Stimulated activated CD4-positive, alpha-beta T cell treated with anti-CD3 and anti-CD28 coated beads, Interleukin-4, amount 100 ng/mL, for 1 hour (primary cell): ENCODE measurements at regions not wholly inside any gene's neighbourhood (a gene's known extent, or its start where the extent isn't known, plus 50 kb on each side); places are given as distances from the start of the nearest gene placed in this dataset.

Experiments
- DNase-seq: peaks from one replicate; pipeline ENCODE4 v3.0.0-alpha.2; 2020

DNA sequence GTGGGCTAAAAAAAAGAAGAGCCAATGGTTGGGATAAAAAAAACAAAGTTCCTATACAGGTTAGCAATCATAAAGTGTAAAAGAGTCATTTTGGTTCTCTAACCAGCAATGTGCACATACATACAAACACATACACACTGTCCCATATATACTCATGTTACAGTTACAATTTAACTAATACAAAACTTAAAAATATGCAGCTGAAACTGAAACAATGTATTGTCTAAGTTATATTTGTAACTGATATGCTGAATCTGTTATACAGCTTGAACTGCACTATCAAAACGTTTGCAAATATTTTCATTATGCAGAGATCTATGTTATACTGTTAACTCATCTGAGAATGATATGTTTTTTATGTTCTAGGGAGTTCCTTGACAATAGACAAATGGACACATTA is 173.7 kb downstream of the KLF12 start:
- DNase-seq: no peak

DNA sequence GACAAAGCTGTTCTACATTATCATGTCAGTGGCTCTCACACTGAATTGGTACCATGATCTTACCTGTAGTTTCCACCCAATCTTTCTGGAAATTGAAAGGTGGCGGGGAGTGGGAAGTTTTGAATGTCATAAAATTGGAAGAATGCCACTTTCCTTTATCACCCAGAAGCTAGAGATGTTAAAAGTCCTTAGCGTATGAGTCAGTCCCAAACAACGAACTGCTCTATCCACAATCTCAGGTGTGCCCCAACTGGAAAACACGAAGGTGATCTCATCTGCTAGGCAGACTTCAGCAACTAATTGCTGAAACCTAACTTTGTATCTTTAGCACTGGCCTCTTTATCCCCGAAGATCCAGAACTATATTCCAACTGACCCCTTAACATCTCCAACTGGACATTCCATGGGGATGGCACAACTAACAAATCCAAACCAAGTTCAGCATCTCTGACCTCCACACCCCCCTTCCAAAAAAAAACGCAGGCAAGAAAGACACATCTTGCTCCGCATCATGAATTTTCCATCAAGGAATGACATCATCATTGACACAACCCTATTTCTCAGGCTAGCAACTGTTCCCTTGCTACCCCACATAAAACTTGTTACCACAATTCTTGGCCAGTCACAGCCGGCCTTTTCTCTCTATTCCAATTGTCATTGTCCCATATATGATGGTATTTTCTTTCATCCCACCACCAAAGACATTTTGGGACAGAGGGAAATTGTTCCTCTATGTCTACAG is 175.4 kb downstream of the KLF12 start:
- no peak for DNase-seq

DNA sequence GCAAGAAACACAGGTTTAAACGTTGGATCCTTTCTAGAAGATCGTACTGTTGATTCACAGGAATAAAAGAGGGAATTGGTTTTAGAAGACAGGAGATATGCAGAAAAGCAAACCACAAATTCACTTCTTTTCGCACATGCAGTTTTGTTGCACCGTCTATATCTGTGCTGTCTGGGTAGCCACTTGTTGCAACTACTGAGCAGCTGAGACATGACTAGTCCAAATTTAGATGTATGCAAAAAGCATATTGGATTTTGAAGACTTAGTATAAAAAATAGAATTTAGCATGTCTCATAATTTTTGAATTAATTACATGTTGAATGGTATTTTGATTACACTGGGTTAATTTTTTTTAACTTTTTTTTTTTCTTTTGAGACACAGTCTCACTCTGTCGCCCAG is 176.3 kb downstream of the KLF12 start:
- no peak for DNase-seq

DNA sequence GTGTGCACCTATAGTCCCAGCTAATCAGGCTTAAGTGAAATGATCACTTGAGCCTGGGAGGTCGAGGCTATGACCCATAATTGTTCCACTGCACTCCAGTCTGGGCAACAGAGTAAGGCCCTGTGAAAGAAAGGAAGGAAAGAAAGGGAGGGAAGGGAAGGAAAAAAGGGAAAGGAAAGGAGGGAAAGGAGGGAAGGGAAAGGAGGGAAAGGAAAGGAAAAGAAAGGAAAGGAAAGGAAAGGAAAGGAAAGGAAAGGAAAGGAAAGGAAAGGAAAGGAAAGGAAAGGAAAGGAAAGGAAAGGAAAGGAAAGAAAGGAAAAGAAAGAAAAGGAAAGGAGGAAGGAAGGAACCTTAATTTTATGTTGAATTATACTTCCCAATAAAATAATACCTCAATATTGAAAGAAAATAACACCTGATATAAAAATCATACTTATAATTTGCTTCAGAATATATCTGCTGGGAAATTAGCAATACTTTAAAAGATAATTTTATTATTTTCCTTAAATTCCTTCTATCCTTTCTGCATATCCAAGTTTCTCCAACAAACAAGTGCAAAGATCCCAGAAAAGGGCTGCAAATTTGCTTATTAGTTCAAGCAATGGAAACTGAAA is 177.3 kb downstream of the KLF12 start:
- DNase-seq: no peak

DNA sequence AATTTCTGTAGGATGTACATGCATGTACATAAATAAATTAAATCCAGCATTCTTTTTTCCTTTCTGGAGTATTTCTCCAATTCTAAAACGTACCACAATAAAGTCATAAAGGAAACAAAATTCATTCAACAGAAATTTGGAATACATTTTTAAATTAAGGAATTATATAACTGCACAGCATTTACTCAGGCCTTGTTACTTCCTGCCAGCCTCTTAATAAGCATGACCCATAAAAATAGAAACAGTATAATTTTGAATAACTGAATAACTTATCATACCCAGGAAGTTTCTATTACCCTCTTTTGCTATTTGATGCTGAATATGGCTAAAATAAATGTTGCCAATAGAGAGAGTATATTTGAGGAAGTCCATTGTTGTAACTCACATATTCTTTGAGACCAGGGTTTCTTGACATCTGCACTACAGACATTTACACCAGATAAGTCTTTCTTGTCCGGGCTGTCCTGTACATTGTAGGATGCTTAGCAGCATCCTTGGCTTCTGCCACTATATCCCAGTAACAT is 178.2 kb downstream of the KLF12 start:
- no peak for DNase-seq

DNA sequence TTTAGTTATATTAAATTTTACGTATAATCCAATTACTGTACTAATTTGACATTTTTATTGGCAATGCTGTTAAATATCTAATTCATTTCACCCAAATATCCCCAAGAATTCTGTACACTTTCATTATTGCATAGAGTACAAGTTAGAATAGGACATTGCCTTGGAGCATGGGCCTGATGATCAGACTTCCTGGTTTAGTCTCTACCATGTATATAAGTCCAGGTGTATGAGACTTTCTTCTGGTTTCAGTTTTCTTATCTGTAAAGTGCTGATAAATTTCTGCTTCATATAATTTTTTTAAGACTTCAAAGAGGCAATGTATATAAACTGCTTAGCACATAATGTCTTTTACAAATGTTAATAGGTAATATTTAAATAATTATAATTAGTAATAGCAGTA is 179.4 kb downstream of the KLF12 start:
- no peak for DNase-seq

DNA sequence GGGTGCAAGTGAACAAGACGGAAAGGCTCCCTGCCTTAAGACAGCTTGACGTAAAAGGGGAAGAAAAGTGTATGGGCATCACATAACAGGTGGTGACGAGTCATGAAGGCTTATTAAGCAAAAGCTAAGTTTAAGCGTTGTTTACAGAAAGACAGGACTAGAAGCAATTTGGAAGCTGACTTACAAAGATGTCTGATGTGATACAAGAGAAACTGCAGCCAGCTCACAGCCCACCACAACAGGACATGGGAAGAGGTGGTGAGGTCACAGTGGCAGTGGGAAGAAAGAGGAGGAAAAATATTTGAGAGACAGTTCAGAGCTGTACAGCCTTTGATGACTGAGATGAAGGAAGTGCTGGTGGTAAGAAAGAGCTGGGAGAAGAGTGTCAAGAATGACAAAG is 181.6 kb downstream of the KLF12 start:
- DNase-seq: no peak

DNA sequence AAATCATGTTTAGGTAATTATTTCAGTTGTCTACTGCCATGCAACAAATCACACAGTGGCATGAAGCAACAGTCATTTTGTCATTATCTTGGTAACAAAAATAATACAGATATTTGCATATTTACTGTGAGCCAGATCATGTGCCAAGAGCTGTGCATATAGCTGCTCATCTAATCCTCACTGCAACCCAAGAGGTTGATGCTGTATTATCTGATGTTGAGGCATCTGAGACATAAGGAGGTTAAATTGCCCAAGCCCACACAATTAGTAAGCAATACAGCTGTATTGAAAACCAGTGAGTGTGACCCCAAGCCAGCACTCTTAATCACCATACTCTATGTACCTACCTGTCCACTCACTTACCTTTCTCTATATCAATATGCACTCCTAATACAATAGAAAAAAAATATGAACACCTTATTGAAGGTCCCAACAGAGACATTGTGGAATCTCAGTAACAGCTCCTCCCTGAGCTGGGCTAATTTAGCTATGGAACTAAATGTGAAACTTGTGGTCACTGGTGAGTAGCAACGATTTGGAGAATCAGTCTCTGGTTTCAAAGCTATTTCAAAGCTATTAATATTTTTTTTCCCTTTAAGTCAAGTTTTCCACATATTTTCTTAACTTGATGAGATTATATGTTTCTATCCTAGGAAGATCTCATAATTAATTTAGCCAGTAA is 185.2 kb downstream of the KLF12 start:
- DNase-seq: no peak

DNA sequence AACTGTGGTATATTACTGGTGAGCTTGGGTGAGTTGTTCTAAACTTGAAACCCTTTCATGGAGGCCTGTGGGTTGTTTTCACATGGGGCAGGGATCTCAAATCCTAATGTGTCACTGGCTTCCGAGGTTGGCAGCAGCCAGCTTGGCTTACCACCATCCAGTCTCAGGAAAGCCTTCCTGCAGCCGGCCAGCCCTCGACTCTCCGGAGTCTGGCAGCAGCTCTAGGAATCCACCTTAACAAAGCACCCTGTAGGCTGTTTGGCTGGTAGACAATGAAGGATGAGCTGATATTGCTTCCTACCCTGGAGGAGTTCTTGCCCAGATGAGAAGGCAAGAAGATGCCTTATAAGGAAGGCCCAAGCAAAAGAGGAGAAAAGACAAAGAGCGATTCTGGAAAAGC is 188.3 kb downstream of the KLF12 start:
- DNase-seq: no peak

DNA sequence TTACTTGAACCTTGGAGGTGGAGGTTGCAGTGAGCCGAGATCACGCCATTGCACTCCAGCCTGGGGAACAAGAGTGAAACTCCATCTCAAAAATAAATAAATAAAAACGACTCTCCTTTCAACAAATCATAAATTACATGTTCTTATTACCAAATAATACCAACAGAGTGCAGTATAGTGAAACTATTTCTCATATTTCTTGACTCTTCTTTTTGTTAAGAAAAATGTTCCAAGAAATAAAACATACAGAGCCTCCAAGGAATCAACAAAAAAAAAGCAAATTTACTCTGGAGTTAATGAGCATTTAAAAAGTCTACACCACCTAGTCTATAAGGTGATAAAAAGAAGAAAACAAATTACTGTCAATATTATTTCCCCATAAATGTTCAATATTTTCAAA is 188.8 kb downstream of the KLF12 start:
- DNase-seq: no peak

DNA sequence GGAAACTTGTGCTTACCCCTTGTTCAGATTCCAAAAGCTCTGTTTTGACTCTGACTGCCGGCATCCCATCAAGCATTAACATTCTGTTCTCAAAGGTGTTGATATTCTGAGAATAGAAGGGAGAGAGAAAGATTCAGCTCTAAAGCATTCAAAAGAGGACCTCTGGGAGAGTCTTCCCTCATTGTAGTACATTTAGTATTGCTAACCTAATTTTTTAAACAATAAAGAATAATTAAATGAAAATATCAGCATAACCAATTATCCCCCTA is 190.3 kb downstream of the KLF12 start:
- DNase-seq: no peak

DNA sequence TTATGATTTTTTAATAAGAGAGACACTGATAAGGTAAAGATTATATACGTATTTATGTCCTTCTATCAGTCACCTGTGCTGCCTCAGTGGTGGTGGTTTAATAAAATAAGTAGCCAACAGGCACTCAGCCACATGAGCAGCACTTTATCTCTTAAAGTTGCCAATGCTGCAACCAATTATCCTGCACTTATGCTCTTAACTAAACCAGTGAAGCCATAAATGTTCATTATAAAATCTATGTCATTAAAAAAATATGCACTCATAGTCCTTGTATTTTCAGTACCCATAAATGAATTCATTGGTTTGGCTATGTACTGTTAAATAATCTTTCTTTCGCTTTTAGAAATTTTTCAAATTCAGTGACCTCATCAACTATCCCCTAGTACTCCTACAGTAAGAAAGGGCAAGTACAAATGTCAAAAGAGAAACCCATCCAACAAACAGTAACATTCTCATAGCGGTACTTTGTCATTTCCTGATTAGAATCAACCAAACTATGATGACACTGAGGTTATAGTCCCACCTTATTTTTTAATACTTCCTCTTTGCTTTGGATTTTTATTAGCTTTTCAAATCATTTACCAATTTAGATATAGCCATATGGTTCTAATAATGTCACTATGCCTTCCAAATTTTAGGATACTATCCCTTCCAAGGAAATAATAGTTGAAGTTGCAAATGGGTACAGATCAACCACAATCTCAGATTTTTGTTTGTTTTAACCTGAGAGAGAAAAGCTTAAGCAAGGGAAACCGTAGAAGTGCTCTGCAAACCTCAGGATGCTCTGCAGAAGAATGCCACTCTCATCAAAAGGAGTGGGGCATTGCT is 190.9 kb downstream of the KLF12 start:
- DNase-seq: no peak

DNA sequence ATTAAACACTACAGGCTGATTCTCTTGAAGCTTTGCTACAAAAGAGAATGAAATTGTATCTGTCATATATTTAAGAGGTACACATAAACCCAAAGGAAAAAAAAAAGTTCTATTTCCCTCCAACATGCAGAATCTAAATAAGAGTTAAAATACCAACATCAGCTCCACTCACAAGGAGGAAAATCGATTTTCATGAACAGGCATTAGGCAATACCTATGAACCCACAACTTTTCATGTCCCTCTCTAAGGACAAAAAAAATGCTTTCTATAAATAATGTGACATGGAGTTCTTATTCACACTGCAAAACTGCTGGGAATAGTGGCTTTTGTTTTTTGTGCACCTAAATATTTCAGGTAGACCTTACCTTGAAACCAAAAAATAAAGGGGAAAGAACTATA is 192.5 kb downstream of the KLF12 start:
- DNase-seq: no peak

DNA sequence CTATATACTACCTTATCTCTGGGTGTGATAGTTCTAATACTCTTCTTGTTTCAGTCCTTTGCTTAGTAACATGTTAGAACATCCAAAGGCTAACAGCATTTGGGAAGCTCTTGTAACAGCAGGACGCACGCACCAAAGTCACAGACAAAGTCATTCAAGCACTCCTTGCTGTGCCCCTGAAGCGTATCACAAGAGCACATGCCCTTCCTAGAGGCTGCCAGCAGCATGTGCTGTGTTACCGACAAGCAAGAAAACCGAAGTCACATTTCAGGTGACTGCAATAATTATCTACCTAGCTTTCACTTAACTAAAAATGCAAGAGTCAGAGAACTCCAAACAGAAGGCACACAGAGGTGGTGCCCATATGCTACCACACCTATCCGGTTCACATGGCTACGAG is 194.1 kb downstream of the KLF12 start:
- no peak for DNase-seq

DNA sequence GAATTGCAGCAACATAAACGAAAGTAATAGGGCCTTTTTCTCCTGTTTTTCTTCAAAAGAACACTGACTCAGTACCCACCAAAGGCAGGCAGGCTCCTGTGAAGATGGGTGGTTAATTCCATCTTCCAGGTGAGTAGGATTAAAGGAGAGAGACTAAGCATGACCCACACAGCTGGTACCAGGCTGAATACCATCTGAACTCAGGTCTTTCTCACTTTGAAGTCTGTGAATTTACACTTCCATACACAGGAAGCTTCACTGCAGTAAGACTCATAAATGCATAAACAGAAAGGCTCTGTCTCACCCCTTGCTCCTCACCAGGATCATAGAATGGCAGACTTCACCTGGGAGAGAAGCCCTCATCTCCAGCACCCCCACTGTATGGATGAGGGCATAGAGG is 194.6 kb downstream of the KLF12 start:
- DNase-seq: no peak

DNA sequence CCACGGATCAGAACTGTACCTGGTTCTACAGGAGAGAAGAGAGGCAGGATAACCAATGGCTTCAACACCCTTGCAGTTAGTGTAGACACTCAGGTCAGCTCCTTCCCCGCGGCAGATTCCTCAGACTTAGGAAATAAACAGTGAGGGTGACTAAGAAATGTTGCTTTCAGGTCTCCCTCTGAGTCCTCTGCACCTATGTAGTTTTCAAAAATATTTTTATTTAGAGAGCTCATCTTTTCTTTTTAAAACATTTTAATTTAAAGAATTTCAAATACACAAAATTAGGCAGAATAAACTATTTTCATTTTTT is 195.2 kb downstream of the KLF12 start:
- DNase-seq: no peak

DNA sequence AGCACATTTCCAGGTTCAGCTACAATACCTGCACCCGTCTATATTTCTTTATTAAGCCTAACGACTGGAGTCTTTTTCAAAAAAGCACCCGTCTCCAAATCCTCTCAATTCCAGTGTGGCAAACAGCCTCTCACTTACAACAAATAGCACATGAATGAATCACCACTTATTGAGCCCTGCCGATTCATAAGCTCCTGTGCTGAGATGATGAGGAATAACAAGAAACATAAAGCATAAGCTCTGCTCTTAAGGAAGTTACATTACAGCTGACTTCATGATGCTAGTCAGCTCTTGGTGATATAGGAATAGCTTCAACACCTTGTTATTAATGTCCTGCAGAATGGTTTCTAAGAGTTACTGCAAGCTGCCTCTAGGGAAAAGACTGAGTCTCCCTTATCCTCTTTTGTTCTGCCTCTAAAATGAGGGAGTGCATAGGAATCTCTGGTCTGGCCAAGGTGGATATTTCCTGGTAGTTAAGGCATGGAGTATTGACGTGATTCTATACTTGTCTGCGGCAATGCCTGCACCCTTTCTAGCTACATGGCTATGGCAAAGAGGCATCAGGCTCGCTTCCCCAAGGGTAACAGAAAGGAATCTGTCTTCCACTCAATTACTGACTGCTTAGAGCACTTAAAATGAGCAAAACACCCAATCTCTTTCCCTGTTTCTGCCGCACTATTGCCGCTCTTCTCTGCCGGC is 195.7 kb downstream of the KLF12 start:
- DNase-seq: no peak

DNA sequence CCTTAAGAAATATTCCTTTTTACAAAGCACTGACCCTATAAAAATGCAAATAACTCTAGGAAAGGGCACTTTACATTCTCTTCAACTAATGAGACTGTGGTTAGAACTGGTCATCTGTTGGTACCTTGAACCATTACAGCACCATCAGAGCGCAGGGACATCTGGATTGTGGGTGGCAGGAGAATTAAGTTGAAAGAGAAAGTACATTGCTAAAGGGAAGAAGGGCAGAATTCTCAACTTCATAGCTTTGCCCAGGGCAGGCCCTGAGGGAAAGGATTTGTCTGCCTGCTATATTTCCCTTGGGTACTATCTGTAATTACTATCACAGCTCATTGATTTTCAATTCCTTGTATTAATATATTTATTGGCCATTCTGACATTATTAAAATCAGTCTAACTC is 196.8 kb downstream of the KLF12 start:
- DNase-seq: no peak

DNA sequence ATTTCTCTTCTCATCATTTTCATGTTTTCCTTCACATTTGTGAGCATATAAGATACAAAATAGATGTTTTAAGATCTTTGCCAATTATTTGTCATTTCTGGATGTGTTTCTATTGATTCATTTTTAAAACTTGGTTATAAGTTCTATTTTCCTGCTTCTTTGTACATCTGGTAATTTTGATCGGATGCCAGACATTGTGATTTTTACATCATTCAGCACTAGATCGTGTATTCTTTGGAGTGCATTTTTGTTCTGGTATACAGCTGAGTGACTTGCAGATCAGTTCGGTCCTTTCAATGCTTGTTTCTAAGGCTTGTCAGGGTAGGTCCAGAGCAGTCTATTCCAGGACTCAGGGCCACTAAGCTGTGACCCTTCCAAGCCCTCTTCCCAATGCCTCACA is 198.2 kb downstream of the KLF12 start:
- no peak for DNase-seq

DNA sequence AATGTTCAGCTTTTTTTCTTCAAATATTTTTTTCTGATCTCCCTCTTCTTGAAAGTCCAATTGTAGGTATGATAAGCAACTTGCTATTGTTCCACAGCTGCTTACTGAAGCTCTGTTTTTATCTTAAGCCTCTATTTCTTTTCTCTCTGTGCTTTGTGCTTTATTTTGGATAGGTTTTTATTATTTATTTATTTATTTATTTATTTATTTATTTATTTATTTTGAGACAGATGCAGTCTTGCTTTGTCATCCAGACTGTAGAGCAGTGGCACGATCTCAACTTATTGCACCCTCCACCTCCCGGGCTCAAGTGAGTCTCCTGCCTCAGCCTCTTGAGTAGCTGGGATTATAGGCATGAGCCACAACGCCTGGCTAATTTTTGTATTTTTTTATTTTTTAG is 199.4 kb downstream of the KLF12 start:
- no peak for DNase-seq

DNA sequence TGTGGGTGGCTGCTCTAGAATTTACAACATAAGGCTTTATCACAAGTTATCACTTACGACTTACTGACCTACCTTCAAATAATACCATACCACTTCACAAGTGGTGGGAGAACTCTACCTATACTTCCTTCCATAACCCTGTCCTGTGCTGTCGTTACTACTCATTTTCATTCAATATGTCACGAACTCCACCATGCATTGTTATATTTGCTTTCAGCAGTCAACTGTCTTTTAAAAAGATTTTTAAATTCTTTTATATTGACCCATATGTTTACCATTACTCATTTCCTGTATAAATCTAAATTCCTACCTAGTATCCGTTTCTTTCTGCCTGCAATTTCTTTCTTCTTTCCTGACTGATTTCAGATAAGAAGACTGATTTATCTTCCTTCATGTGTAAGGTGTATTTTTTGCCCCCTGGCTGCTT is 200.0 kb downstream of the KLF12 start:
- no peak for DNase-seq

DNA sequence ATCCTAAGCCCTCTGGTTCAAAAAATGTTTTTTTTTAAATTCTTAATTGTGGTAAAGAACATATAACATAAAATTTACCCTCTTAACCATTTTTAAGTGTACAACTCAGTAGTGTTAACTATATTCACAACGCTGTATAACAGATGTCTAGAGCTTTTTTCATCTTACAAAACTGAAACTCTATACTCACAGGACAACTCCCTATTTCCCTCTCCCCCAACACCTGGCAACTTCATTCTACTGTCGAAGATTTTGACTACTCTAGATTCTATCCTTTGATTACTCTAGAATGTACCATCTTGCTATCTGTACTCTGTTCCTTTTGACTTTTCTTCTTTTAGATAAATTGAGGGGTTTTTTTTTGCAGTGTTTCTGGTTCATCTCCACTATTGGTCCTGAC is 200.4 kb downstream of the KLF12 start:
- DNase-seq: no peak

DNA sequence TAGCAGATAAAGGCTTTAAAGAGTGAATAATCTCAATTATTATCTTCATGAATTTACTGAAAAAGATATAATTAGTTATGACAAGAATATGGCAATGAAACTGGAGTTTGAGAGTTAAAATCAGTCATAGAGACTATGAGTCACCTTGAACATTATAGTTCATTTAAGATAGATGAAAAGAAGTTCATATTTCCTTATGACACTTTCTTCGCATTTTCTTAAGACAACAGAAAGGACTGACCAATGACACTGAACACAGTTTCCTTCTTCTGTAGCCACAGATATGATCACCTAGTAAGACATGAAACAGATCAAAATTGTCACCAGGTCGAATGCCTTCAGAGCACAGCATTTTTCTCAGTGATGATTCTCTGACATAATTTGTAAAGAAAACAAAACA is 202.1 kb downstream of the KLF12 start:
- DNase-seq: no peak
